Panc1 (cell line): ENCODE measurements at regions not wholly inside any gene's neighbourhood (a gene's known extent, or its start where the extent isn't known, plus 50 kb on each side); places are given as distances from the start of the nearest gene placed in this dataset.

Experiments
- SIN3A ChIP-seq: IDR thresholded peaks from 2 replicates; pipeline ENCODE4 v1.6.1; 2012; ENCODE audit warnings: low read depth, mild to moderate bottlenecking, low read length, moderate library complexity, borderline replicate concordance; ENCODE audit not compliant: insufficient read depth
- TF ChIP-seq, protein P1 (sequence below), 2 experiments: IDR thresholded peaks; 2 replicates each; pipeline ENCODE4 v1.6.1; 2011 to 2012; ENCODE audit warnings: low read depth in 2 of 2, control low read depth in 1 of 2, low read length in 1 of 2, mild to moderate bottlenecking in 1 of 2, moderate library complexity in 1 of 2; ENCODE audit not compliant: insufficient read depth in 1 of 2
- TF ChIP-seq, protein P2 (sequence below): fragments of 450-650 bp; IDR thresholded peaks from 2 replicates; pipeline ENCODE4 v1.5.1; 2017; ENCODE audit warnings: mild to moderate bottlenecking

DNA sequence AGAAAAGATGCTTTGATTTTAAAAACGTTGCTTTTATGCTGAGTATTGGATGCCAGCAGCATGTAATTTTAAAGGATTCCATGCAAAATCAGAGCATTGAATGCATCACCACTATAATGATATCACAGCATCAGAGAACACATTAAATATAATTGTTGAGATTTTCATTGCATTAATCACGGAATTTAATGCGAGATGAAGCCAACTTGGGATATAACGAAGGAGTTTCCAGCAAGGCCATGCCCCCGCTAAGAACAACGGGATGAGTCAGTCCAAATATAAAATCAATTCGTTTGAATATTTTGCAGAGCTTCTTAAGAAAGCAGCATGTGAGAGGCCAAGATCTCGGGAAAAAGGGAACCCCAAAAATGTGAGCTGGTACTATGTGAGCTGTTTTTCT lies 423.4 kb upstream of the CHRM3 start:
- TF ChIP-seq, protein P1, sequence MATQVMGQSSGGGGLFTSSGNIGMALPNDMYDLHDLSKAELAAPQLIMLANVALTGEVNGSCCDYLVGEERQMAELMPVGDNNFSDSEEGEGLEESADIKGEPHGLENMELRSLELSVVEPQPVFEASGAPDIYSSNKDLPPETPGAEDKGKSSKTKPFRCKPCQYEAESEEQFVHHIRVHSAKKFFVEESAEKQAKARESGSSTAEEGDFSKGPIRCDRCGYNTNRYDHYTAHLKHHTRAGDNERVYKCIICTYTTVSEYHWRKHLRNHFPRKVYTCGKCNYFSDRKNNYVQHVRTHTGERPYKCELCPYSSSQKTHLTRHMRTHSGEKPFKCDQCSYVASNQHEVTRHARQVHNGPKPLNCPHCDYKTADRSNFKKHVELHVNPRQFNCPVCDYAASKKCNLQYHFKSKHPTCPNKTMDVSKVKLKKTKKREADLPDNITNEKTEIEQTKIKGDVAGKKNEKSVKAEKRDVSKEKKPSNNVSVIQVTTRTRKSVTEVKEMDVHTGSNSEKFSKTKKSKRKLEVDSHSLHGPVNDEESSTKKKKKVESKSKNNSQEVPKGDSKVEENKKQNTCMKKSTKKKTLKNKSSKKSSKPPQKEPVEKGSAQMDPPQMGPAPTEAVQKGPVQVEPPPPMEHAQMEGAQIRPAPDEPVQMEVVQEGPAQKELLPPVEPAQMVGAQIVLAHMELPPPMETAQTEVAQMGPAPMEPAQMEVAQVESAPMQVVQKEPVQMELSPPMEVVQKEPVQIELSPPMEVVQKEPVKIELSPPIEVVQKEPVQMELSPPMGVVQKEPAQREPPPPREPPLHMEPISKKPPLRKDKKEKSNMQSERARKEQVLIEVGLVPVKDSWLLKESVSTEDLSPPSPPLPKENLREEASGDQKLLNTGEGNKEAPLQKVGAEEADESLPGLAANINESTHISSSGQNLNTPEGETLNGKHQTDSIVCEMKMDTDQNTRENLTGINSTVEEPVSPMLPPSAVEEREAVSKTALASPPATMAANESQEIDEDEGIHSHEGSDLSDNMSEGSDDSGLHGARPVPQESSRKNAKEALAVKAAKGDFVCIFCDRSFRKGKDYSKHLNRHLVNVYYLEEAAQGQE (IDR thresholded peaks at IDR 0.05; ENCODE audit: insufficient read depth in 1 of 2, low read depth in 2 of 2, low read length in 1 of 2): no peak
- TF ChIP-seq, protein P2, sequence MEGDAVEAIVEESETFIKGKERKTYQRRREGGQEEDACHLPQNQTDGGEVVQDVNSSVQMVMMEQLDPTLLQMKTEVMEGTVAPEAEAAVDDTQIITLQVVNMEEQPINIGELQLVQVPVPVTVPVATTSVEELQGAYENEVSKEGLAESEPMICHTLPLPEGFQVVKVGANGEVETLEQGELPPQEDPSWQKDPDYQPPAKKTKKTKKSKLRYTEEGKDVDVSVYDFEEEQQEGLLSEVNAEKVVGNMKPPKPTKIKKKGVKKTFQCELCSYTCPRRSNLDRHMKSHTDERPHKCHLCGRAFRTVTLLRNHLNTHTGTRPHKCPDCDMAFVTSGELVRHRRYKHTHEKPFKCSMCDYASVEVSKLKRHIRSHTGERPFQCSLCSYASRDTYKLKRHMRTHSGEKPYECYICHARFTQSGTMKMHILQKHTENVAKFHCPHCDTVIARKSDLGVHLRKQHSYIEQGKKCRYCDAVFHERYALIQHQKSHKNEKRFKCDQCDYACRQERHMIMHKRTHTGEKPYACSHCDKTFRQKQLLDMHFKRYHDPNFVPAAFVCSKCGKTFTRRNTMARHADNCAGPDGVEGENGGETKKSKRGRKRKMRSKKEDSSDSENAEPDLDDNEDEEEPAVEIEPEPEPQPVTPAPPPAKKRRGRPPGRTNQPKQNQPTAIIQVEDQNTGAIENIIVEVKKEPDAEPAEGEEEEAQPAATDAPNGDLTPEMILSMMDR: no peak
- TF ChIP-seq SIN3A: no peak
